ENCODE measurements at regions not wholly inside any gene's neighbourhood (a gene's known extent, or its start where the extent isn't known, plus 50 kb on each side); places are given as distances from the start of the nearest gene placed in this dataset.
A peak's percentile ranks its signal among the peaks of the same experiment; 100 is the strongest.

DNA sequence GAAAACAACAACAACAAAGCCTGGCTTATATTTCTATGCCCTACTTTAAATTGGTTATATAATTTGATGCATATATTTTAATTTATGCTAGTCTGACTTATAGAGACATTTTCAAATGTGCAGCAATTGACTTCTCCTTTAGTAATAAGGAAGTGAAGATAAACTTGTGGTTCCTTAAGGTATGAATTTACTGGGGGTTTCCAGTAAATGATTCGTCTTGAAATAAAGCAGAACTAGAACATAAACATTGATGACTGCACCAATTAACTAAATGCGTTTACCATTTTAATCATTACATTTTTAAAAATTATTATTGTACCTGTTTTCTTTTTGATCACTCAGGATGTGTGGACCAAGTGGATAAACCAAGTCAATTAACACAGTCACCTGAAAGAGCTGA is 99.6 kb upstream of the CCSER1 start:
- Histone ChIP-seq H3K36me3 (ENCODE audit: control insufficient read depth in 4 of 4, insufficient read depth in 4 of 4, low read length in 4 of 4) (no peaks in the 10 kb centered on the region), H3K27me3 (ENCODE audit: control insufficient read depth in 3 of 3, insufficient read depth in 3 of 3, low read length in 2 of 3) (no peaks in the 10 kb centered on the region), H3K27ac (ENCODE audit: low read depth in 1 of 2, low read length in 1 of 2) (no peak overlapping the region), H3K4me1 (ENCODE audit: control insufficient read depth in 5 of 5, insufficient read depth in 5 of 5, low read length in 5 of 5) (no peaks in the 10 kb centered on the region), H3K4me3 (no peak overlapping the region), H3K9me3 (ENCODE audit: control insufficient read depth in 4 of 4, insufficient read depth in 3 of 4, low read length in 3 of 4) (no peaks in the 10 kb centered on the region), H3K9ac (ENCODE audit: insufficient read depth in 1 of 2, low read length in 2 of 2) (no peak overlapping the region)
- no peak for ATAC-seq (ENCODE audit: insufficient read depth, low FRiP score)
- no peak for DNase-seq
- TF ChIP-seq, protein P1, sequence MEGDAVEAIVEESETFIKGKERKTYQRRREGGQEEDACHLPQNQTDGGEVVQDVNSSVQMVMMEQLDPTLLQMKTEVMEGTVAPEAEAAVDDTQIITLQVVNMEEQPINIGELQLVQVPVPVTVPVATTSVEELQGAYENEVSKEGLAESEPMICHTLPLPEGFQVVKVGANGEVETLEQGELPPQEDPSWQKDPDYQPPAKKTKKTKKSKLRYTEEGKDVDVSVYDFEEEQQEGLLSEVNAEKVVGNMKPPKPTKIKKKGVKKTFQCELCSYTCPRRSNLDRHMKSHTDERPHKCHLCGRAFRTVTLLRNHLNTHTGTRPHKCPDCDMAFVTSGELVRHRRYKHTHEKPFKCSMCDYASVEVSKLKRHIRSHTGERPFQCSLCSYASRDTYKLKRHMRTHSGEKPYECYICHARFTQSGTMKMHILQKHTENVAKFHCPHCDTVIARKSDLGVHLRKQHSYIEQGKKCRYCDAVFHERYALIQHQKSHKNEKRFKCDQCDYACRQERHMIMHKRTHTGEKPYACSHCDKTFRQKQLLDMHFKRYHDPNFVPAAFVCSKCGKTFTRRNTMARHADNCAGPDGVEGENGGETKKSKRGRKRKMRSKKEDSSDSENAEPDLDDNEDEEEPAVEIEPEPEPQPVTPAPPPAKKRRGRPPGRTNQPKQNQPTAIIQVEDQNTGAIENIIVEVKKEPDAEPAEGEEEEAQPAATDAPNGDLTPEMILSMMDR (IDR thresholded peaks at IDR 0.05; ENCODE audit: control extremely low read depth, extremely low read depth), result no peak
- WGBS, 2 donors, result 26 to 51% methylated on average over 2 of the region's 2 CpGs

DNA sequence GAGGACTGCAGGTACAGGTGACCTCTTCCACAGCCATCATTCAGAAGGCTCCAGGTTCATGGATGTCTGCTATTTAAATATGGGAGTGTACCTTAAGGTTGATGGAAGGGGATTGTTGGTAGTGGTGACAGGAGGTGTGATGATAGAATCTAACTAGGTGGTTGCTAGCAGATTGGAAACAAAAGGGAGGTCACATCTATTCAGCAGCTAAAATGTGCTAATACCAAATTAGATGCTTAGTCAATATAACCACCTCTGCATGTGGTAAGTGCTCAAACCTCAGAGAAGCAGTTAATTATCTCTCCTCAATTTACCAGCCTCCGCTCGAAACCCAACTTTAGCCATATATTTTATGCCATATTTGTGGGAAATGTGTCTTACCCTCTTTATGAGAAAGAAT is 98.7 kb upstream of the CCSER1 start:
- Histone ChIP-seq H3K9ac (ENCODE audit: insufficient read depth in 1 of 2, low read length in 2 of 2) (no peak overlapping the region), H3K36me3 (ENCODE audit: control insufficient read depth in 4 of 4, insufficient read depth in 4 of 4, low read length in 4 of 4) (no peaks in the 10 kb centered on the region), H3K9me3 (ENCODE audit: control insufficient read depth in 4 of 4, insufficient read depth in 3 of 4, low read length in 3 of 4) (no peaks in the 10 kb centered on the region), H3K27me3 (ENCODE audit: control insufficient read depth in 3 of 3, insufficient read depth in 3 of 3, low read length in 2 of 3) (no peaks in the 10 kb centered on the region), H3K27ac (ENCODE audit: low read depth in 1 of 2, low read length in 1 of 2) (no peak overlapping the region), H3K4me1 (ENCODE audit: control insufficient read depth in 5 of 5, insufficient read depth in 5 of 5, low read length in 5 of 5) (no peaks in the 10 kb centered on the region), H3K4me3 (no peak overlapping the region)
- ATAC-seq (ENCODE audit: insufficient read depth, low FRiP score), result no peak
- DNase-seq, result no peak
- TF ChIP-seq, protein P1 (IDR thresholded peaks at IDR 0.05; ENCODE audit: control extremely low read depth, extremely low read depth), result no peak
- WGBS, 2 donors, result 91 to 99% methylated on average over 2 of the region's 2 CpGs

DNA sequence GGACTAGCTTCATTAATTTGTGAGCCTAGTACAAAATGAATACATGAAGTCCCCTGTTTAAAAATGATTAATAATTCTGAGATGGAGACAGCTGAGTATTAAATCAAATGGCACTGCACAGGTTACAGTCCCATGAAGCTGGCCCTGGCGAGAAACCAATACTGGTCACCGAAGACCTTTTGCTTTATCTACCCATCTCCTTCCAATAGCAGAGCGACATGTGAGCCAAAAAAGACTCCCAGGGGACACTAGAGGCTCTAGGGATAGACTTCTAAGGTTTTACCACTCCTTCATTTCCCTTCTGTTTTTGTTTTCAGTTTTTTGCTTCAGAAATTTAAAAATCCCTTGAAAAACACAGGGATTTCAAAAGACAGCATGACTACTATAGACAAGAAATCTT is 97.0 kb upstream of the CCSER1 start:
- WGBS, 2 donors, result 77 to 87% methylated on average over 3 of the region's 3 CpGs

DNA sequence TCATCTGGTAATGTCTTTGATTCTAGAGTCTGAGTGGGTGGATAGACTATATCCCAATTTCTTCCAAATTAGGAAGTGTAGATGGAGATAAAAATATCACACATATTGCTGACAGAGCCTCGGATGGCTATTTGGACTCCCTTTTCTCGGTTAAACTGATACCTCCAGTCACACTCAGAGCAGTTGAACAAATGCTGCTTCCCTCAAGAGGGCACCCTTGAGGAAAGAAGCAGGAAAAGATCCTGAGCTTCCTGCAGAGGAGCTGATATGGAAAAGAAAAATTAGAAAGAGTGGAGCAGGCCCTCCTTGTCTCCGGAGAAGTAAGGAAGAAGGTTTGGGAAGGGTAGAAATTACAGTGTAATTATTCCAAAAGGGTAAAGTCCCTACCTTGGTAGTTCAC is 96.2 kb upstream of the CCSER1 start:
- H3K9me3 ChIP-seq (ENCODE audit: control insufficient read depth in 4 of 4, insufficient read depth in 3 of 4, low read length in 3 of 4), result peaks cover 0 to under 1% (median 0%) of the 10 kb centered on the region in 4 donors
- no peaks in the 10 kb centered on the region for H3K27me3 ChIP-seq (ENCODE audit: control insufficient read depth in 3 of 3, insufficient read depth in 3 of 3, low read length in 2 of 3)
- no peaks in the 10 kb centered on the region for H3K36me3 ChIP-seq (ENCODE audit: control insufficient read depth in 4 of 4, insufficient read depth in 4 of 4, low read length in 4 of 4)
- 53 to 71% methylated on average over 3 of the region's 3 CpGs for WGBS, 2 donors
- H3K4me1 ChIP-seq (ENCODE audit: control insufficient read depth in 5 of 5, insufficient read depth in 5 of 5, low read length in 5 of 5), result no peaks in the 10 kb centered on the region
- no peak overlapping the region for H3K4me3 ChIP-seq
- no peak overlapping the region for H3K9ac ChIP-seq (ENCODE audit: insufficient read depth in 1 of 2, low read length in 2 of 2)
- no peak overlapping the region for H3K27ac ChIP-seq (ENCODE audit: low read depth in 1 of 2, low read length in 1 of 2)
- peak in 1 of 3 donors; percentile 6 for DNase-seq
- ATAC-seq (ENCODE audit: insufficient read depth, low FRiP score), result no peak
- TF ChIP-seq, protein P1 (IDR thresholded peaks at IDR 0.05; ENCODE audit: control extremely low read depth, extremely low read depth), result no peak

More for the DNA sequence above, 97.0 kb upstream of the CCSER1 start:
- H3K4me3 ChIP-seq, result no peak overlapping the region
- H3K9me3 ChIP-seq (ENCODE audit: control insufficient read depth in 4 of 4, insufficient read depth in 3 of 4, low read length in 3 of 4), result no peaks in the 10 kb centered on the region
- H3K4me1 ChIP-seq (ENCODE audit: control insufficient read depth in 5 of 5, insufficient read depth in 5 of 5, low read length in 5 of 5), result no peaks in the 10 kb centered on the region
- no peak overlapping the region for H3K9ac ChIP-seq (ENCODE audit: insufficient read depth in 1 of 2, low read length in 2 of 2)
- ATAC-seq (ENCODE audit: insufficient read depth, low FRiP score), result no peak
- H3K27me3 ChIP-seq (ENCODE audit: control insufficient read depth in 3 of 3, insufficient read depth in 3 of 3, low read length in 2 of 3), result no peaks in the 10 kb centered on the region
- H3K27ac ChIP-seq (ENCODE audit: low read depth in 1 of 2, low read length in 1 of 2), result no peak overlapping the region
- H3K36me3 ChIP-seq (ENCODE audit: control insufficient read depth in 4 of 4, insufficient read depth in 4 of 4, low read length in 4 of 4), result no peaks in the 10 kb centered on the region
- TF ChIP-seq, protein P1 (IDR thresholded peaks at IDR 0.05; ENCODE audit: control extremely low read depth, extremely low read depth), result no peak
- no peak for DNase-seq

Data from lung (tissue), 11 donors.